ENCODE measurements at regions not wholly inside any gene's neighbourhood (a gene's known extent, or its start where the extent isn't known, plus 50 kb on each side); places are given as distances from the start of the nearest gene placed in this dataset.

DNA sequence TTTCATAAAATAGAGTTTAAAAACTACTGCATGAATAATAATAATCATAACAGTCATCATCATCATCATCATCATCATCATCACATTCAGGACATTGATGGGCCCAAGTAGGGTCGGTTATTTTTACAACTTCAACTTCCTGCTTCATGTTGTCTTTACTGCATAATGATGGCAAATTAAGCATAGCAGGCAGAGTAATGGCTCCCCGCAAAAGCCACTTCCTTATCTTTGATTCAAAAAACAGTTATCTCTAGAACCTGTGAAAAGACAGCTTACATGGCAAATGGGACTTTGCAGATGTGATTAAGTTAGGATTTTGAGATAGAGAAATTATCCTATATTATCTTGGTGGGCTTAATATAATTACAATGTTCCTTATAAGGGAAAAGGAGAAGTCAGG, 792.9 kb downstream of the LIG4 start:
- no peak for DNase-seq
- no TSS peak for BruUV-seq (replicated peaks)

DNA sequence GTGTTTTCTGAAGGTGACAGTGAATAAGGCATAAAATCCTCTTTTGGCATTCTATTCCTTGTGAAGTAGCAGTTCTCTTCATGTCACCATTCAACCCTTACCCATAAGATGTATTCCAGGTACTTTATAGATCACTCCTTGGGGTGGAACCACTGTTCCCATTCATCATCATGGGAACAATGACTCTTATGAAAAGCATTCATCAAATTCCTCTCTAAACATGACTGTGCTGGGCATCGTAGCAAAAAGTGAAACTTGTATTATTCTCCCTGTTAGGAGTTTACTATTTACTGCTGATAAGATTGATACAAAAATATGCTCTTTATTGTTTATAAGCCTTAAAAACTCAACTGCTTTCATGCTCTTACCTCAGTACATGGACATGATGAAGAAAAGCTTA, 793.4 kb downstream of the LIG4 start:
- no peaks in the 10 kb centered on the region; the same call in 1 of the 2 replicates for H3K4me1 ChIP-seq
- TF ChIP-seq, protein P1, sequence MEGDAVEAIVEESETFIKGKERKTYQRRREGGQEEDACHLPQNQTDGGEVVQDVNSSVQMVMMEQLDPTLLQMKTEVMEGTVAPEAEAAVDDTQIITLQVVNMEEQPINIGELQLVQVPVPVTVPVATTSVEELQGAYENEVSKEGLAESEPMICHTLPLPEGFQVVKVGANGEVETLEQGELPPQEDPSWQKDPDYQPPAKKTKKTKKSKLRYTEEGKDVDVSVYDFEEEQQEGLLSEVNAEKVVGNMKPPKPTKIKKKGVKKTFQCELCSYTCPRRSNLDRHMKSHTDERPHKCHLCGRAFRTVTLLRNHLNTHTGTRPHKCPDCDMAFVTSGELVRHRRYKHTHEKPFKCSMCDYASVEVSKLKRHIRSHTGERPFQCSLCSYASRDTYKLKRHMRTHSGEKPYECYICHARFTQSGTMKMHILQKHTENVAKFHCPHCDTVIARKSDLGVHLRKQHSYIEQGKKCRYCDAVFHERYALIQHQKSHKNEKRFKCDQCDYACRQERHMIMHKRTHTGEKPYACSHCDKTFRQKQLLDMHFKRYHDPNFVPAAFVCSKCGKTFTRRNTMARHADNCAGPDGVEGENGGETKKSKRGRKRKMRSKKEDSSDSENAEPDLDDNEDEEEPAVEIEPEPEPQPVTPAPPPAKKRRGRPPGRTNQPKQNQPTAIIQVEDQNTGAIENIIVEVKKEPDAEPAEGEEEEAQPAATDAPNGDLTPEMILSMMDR (IDR thresholded peaks at IDR 0.05; ENCODE audit: insufficient read depth in 1 of 2, low read depth in 1 of 2, low read length in 1 of 2, severe bottlenecking in 1 of 2, unreplicated experiment in 1 of 2): no peak
- no peaks in the 10 kb centered on the region for H3K4me1 Mint-ChIP-seq (ENCODE audit: low read depth, unreplicated experiment)
- CTCF ChIA-PET: no interaction called here
- H3K9me3 ChIP-seq: no peaks in the 10 kb centered on the region
- no peaks in the 10 kb centered on the region for H3K27me3 ChIP-seq (replicated peaks; ENCODE audit: control insufficient read depth, insufficient read depth, low read length)
- H3K9me3 Mint-ChIP-seq (ENCODE audit: unreplicated experiment): no peaks in the 10 kb centered on the region
- intact Hi-C loops (cut with micrococcal nuclease; ENCODE audit: unreplicated experiment): no loop called here
- no peaks in the 10 kb centered on the region for H3K36me3 Mint-ChIP-seq (ENCODE audit: insufficient read depth, unreplicated experiment)
- H3K4me3 ChIP-seq (ENCODE audit: low read depth, low read length): no peak overlapping the region
- no peak for DNase-seq
- no TSS peak for BruUV-seq (replicated peaks)
- H3K36me3 ChIP-seq (ENCODE audit: control insufficient read depth, insufficient read depth, low read length): no peaks in the 10 kb centered on the region
- H3K4me3 Mint-ChIP-seq (ENCODE audit: unreplicated experiment): no peak overlapping the region
- H3K27ac Mint-ChIP-seq (ENCODE audit: unreplicated experiment): no peak overlapping the region
- POLR2A ChIA-PET: no interaction called here
- peaks cover 4% of the 10 kb centered on the region for H3K27me3 Mint-ChIP-seq (ENCODE audit: insufficient read depth, unreplicated experiment)

More for the DNA sequence above, 792.9 kb downstream of the LIG4 start:
- Histone ChIP-seq H3K4me1 (no peaks in the 10 kb centered on the region; the same call in 1 of the 2 replicates), H3K9me3 (no peaks in the 10 kb centered on the region), H3K36me3 (ENCODE audit: control insufficient read depth, insufficient read depth, low read length) (no peaks in the 10 kb centered on the region), H3K27me3 (replicated peaks; ENCODE audit: control insufficient read depth, insufficient read depth, low read length) (no peaks in the 10 kb centered on the region), H3K4me3 (ENCODE audit: low read depth, low read length) (no peak overlapping the region)
- intact Hi-C loops (cut with micrococcal nuclease; ENCODE audit: unreplicated experiment): no loop called here
- no peak overlapping the region for H3K27ac Mint-ChIP-seq (ENCODE audit: unreplicated experiment)
- POLR2A ChIA-PET: no interaction called here
- H3K4me1 Mint-ChIP-seq (ENCODE audit: low read depth, unreplicated experiment): no peaks in the 10 kb centered on the region
- no peak overlapping the region for H3K4me3 Mint-ChIP-seq (ENCODE audit: unreplicated experiment)
- H3K36me3 Mint-ChIP-seq (ENCODE audit: insufficient read depth, unreplicated experiment): no peaks in the 10 kb centered on the region
- H3K9me3 Mint-ChIP-seq (ENCODE audit: unreplicated experiment): no peaks in the 10 kb centered on the region
- CTCF ChIA-PET: no interaction called here
- H3K27me3 Mint-ChIP-seq (ENCODE audit: insufficient read depth, unreplicated experiment): peaks cover 2% of the 10 kb centered on the region
- TF ChIP-seq, protein P1 (IDR thresholded peaks at IDR 0.05; ENCODE audit: insufficient read depth in 1 of 2, low read depth in 1 of 2, low read length in 1 of 2, severe bottlenecking in 1 of 2, unreplicated experiment in 1 of 2): no peak

DNA sequence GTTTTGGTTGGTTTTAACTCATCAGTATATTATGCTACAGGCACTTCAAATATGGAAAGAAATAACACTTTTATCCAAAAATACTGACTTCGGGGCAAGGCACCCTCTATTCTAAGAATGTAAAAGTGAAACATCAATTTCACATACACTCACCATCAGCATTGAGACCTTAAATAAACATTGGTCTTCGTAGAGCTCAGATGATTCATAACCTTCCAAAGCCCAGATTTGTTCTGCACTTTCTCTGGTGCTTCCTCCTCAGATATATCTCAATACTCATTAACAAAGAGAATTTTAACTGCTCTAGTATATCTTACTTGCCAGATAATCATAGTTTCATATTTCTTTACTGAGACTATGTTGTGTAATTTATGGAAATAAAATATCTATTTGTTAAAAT, 794.3 kb downstream of the LIG4 start:
- H3K9me3 Mint-ChIP-seq (ENCODE audit: unreplicated experiment): no peaks in the 10 kb centered on the region
- POLR2A ChIA-PET: no interaction called here
- no peaks in the 10 kb centered on the region for H3K36me3 ChIP-seq (ENCODE audit: control insufficient read depth, insufficient read depth, low read length)
- BruUV-seq (replicated peaks): no TSS peak
- no peak overlapping the region for H3K27ac Mint-ChIP-seq (ENCODE audit: unreplicated experiment)
- H3K4me3 ChIP-seq (ENCODE audit: low read depth, low read length): no peak overlapping the region
- H3K36me3 Mint-ChIP-seq (ENCODE audit: insufficient read depth, unreplicated experiment): no peaks in the 10 kb centered on the region
- no peaks in the 10 kb centered on the region for H3K27me3 ChIP-seq (replicated peaks; ENCODE audit: control insufficient read depth, insufficient read depth, low read length)
- DNase-seq: no peak
- TF ChIP-seq, protein P1 (IDR thresholded peaks at IDR 0.05; ENCODE audit: insufficient read depth in 1 of 2, low read depth in 1 of 2, low read length in 1 of 2, severe bottlenecking in 1 of 2, unreplicated experiment in 1 of 2): no peak
- H3K27me3 Mint-ChIP-seq (ENCODE audit: insufficient read depth, unreplicated experiment): peaks cover 12% of the 10 kb centered on the region
- no peaks in the 10 kb centered on the region for H3K9me3 ChIP-seq
- intact Hi-C loops (cut with micrococcal nuclease; ENCODE audit: unreplicated experiment): no loop called here
- no peaks in the 10 kb centered on the region; the same call in 1 of the 2 replicates for H3K4me1 ChIP-seq
- CTCF ChIA-PET: no interaction called here
- no peak overlapping the region for H3K4me3 Mint-ChIP-seq (ENCODE audit: unreplicated experiment)
- H3K4me1 Mint-ChIP-seq (ENCODE audit: low read depth, unreplicated experiment): no peaks in the 10 kb centered on the region
